Ammon's horn (tissue), 1 donor: ENCODE measurements at regions not wholly inside any gene's neighbourhood (a gene's known extent, or its start where the extent isn't known, plus 50 kb on each side); places are given as distances from the start of the nearest gene placed in this dataset.

Experiments
- DNase-seq: peaks from one replicate; pipeline ENCODE4 v3.0.0-alpha.2; 2016; ENCODE audit warnings: low spot score

GRCh38 chr1:83673312-83673711 is 325.6 kb downstream of the TTLL7 start:
- DNase-seq: no peak

- no peak for DNase-seq
Measured at GRCh38 chr1:83671586-83671985, 327.3 kb downstream of the TTLL7 start.

GRCh38 chr1:83670909-83671565 is 327.9 kb downstream of the TTLL7 start:
- DNase-seq: no peak

- no peak for DNase-seq
Measured at GRCh38 chr1:83641796-83642443, 357.0 kb downstream of the TTLL7 start.

GRCh38 chr1:83641206-83641658 is 357.7 kb downstream of the TTLL7 start:
- no peak for DNase-seq

GRCh38 chr1:83639785-83640184 is 359.1 kb downstream of the TTLL7 start:
- no peak for DNase-seq

GRCh38 chr1:83637586-83637985 is 361.3 kb downstream of the TTLL7 start:
- no peak for DNase-seq

- DNase-seq: no peak
Measured at GRCh38 chr1:83637009-83637408, 361.9 kb downstream of the TTLL7 start.

- DNase-seq: no peak
Measured at GRCh38 chr1:83632906-83633305, 366.0 kb downstream of the TTLL7 start.

- no peak for DNase-seq
Measured at GRCh38 chr1:83631851-83632250, 367.1 kb downstream of the TTLL7 start.

GRCh38 chr1:83627045-83627444 is 371.9 kb downstream of the TTLL7 start:
- no peak for DNase-seq

- no peak for DNase-seq
Measured at GRCh38 chr1:83626603-83627002, 372.3 kb downstream of the TTLL7 start.

- no peak for DNase-seq
Measured at GRCh38 chr1:83625646-83626045, 373.3 kb downstream of the TTLL7 start.

- DNase-seq: no peak
Measured at GRCh38 chr1:83620016-83620415, 378.9 kb downstream of the TTLL7 start.

GRCh38 chr1:83619170-83619896 is 379.6 kb downstream of the TTLL7 start:
- DNase-seq: no peak

GRCh38 chr1:83617883-83618282 is 381.0 kb downstream of the TTLL7 start:
- no peak for DNase-seq

GRCh38 chr1:83615370-83615769 is 383.6 kb downstream of the TTLL7 start:
- DNase-seq: no peak

GRCh38 chr1:83606416-83606955 is 392.4 kb downstream of the TTLL7 start:
- peak; percentile 22 for DNase-seq

GRCh38 chr1:83596331-83596730 is 402.6 kb downstream of the TTLL7 start:
- no peak for DNase-seq

GRCh38 chr1:83593073-83593472 is 405.9 kb downstream of the TTLL7 start:
- no peak for DNase-seq

- no peak for DNase-seq
Measured at GRCh38 chr1:83588140-83588539, 410.8 kb downstream of the TTLL7 start.

- DNase-seq: peak; percentile 45
Measured at GRCh38 chr1:83583351-83584014, 415.4 kb downstream of the TTLL7 start.
